ENCODE measurements at regions not wholly inside any gene's neighbourhood (a gene's known extent, or its start where the extent isn't known, plus 50 kb on each side); places are given as distances from the start of the nearest gene placed in this dataset.

DNA sequence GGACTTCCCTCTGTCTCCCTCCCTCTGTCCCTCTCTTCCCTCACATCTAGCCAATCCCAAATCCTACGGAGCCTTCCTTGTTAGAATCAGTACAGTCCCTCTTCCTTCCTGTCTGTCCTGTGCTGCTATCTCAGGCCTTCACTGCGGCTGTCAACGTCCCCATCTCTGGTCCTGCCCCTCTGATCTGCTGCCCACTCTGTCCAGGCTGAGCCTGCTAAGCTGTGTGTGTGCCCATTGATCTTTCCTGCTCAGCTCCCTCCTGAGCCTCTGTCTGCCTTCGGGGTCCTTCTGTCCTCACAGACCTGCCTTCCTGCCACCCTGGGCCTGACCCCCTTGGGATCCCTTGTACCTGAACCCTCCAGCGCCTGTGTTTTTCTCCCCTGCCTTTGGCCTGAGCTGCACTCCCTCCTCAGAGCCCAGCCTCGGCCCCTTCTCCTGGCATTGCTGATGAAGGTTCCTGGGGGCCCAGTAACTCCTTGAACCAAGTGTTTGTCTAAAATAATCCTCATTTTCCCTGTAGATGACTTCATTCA, 182.1 kb upstream of the SHH start:
- H4K91ac ChIP-seq (ENCODE audit: insufficient read depth, low read depth, low read length) = no peak overlapping the region
- BruUV-seq (replicated peaks) = no TSS peak
- WGBS, 2 experiments (ENCODE audit: extremely low coverage in 2 of 2, insufficient read length in 1 of 2) = 34% methylated on average over 2 of the region's 6 CpGs; no CpG with 5 or more reads in 1 of the 2 experiments

More for the DNA sequence above, 182.1 kb upstream of the SHH start:
- intact Hi-C loops (cut with micrococcal nuclease) = no loop called here
- H3K14ac ChIP-seq (replicated peaks; ENCODE audit: low read depth, low read length) = no peak overlapping the region
- H2BK120ac ChIP-seq (ENCODE audit: low read depth, low read length) = no peak overlapping the region
- H3K9me1 ChIP-seq (ENCODE audit: insufficient read depth, low read length) = no peaks in the 10 kb centered on the region
- ChIA-PET CTCF (no interaction called here), POLR2A (ENCODE audit: unreplicated experiment) (no interaction called here)
- no peak overlapping the region for H3K4me2 ChIP-seq (ENCODE audit: low read depth, low read length)
- no peaks in the 10 kb centered on the region for H3K79me1 ChIP-seq (ENCODE audit: low read depth in 1 of 2, low read length in 2 of 2)
- H2BK20ac ChIP-seq (ENCODE audit: low read depth, low read length) = no peak overlapping the region
- no peak overlapping the region for H3K23ac ChIP-seq (ENCODE audit: low read depth, low read length)
- no peak overlapping the region for H3K4me3 ChIP-seq (ENCODE audit: insufficient read depth, low read depth, low read length)
- dilution Hi-C loops (cut with HindIII; ENCODE audit: low sequenced_read_pairs, unreplicated experiment) = no loop called here
- ATAC-seq (ENCODE audit: low read depth) (no peak), DNase-seq (no peak)
- TF ChIP-seq FOS (IDR thresholded peaks at IDR 0.05; ENCODE audit: low read depth, low read length) = no peak
- no peak for TF ChIP-seq POLR2A (IDR thresholded peaks at IDR 0.05; ENCODE audit: low read depth, low read length)
- TF ChIP-seq, protein P1, sequence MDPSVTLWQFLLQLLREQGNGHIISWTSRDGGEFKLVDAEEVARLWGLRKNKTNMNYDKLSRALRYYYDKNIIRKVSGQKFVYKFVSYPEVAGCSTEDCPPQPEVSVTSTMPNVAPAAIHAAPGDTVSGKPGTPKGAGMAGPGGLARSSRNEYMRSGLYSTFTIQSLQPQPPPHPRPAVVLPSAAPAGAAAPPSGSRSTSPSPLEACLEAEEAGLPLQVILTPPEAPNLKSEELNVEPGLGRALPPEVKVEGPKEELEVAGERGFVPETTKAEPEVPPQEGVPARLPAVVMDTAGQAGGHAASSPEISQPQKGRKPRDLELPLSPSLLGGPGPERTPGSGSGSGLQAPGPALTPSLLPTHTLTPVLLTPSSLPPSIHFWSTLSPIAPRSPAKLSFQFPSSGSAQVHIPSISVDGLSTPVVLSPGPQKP (IDR thresholded peaks at IDR 0.05; ENCODE audit: borderline replicate concordance, low read depth, low read length) = no peak
- no peak for TF ChIP-seq CHD1 (IDR thresholded peaks at IDR 0.05; ENCODE audit: low read depth, low read length)
- TF ChIP-seq MAZ (IDR thresholded peaks at IDR 0.05; ENCODE audit: borderline replicate concordance, low read depth, low read length) = no peak
- no peak for TF ChIP-seq CEBPB (IDR thresholded peaks at IDR 0.05; ENCODE audit: low read depth, low read length)
- no peak for TF ChIP-seq RFX5 (IDR thresholded peaks at IDR 0.05; ENCODE audit: low read depth, low read length)
- TF ChIP-seq CTCF (conservative IDR thresholded peaks at IDR 0.05; ENCODE audit: low read depth, low read length) = no peak
- no peak for TF ChIP-seq BHLHE40 (IDR thresholded peaks at IDR 0.05; ENCODE audit: low read depth, low read length)
- TF ChIP-seq MXI1 (IDR thresholded peaks at IDR 0.05; ENCODE audit: borderline replicate concordance, low read depth, low read length) = no peak
- TF ChIP-seq, protein P2, sequence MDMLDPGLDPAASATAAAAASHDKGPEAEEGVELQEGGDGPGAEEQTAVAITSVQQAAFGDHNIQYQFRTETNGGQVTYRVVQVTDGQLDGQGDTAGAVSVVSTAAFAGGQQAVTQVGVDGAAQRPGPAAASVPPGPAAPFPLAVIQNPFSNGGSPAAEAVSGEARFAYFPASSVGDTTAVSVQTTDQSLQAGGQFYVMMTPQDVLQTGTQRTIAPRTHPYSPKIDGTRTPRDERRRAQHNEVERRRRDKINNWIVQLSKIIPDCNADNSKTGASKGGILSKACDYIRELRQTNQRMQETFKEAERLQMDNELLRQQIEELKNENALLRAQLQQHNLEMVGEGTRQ (IDR thresholded peaks at IDR 0.05; ENCODE audit: low read depth, low read length) = no peak
- TF ChIP-seq RCOR1 (IDR thresholded peaks at IDR 0.05; ENCODE audit: insufficient replicate concordance, low read length) = no peak
- no peak for TF ChIP-seq NFE2L2 (IDR thresholded peaks at IDR 0.05; ENCODE audit: low read depth, low read length)
- no peak for TF ChIP-seq MAFK (IDR thresholded peaks at IDR 0.05; ENCODE audit: low read depth, low read length)
- TF ChIP-seq SMC3 (IDR thresholded peaks at IDR 0.05; ENCODE audit: low read depth, low read length) = no peak
- H2BK5ac ChIP-seq (ENCODE audit: low read depth, low read length, poor library complexity, severe bottlenecking) = no peak overlapping the region
- H3K36me3 ChIP-seq (ENCODE audit: control insufficient read depth, insufficient read depth, low read length) = no peaks in the 10 kb centered on the region
- no peak overlapping the region for H4K5ac ChIP-seq (ENCODE audit: low read depth, low read length)
- H3K27me3 ChIP-seq (ENCODE audit: control insufficient read depth, insufficient read depth, low read length) = no peaks in the 10 kb centered on the region
- no peak overlapping the region for H3K9ac ChIP-seq (ENCODE audit: low read depth, low read length)
- H3K56ac ChIP-seq (ENCODE audit: extremely low read depth, insufficient read depth, low read length) = no peak overlapping the region
- in situ Hi-C loops (cut with MboI; ENCODE audit: low sequenced_read_pairs) = no loop called here
- H4K8ac ChIP-seq (ENCODE audit: low read depth in 2 of 2, low read length in 2 of 2) = no peak overlapping the region
- H2AK9ac ChIP-seq (replicated peaks; ENCODE audit: low read depth, low read length, poor library complexity) = no peak overlapping the region
- no peaks in the 10 kb centered on the region for H4K20me1 ChIP-seq (ENCODE audit: insufficient read depth, low read length)
- H3K27ac ChIP-seq (ENCODE audit: insufficient read depth, low read length) = no peak overlapping the region
- H2BK15ac ChIP-seq (ENCODE audit: low read depth, low read length) = no peak overlapping the region
- H3K18ac ChIP-seq (ENCODE audit: low read depth, low read length) = no peak overlapping the region
- H3K4me1 ChIP-seq (ENCODE audit: control insufficient read depth, insufficient read depth, low read length) = no peaks in the 10 kb centered on the region
- H2AFZ ChIP-seq (replicated peaks; ENCODE audit: low read length, poor library complexity) = no peak overlapping the region
- no peak overlapping the region for H3K4ac ChIP-seq (ENCODE audit: low read depth, low read length)
- no peak overlapping the region for H2AK5ac ChIP-seq (ENCODE audit: low read depth, low read length)
- peaks cover 28% of the 10 kb centered on the region for H3K9me3 ChIP-seq (ENCODE audit: control insufficient read depth, insufficient read depth, low read length)
